GM21717 (cell line): ENCODE measurements at regions not wholly inside any gene's neighbourhood (a gene's known extent, or its start where the extent isn't known, plus 50 kb on each side); places are given as distances from the start of the nearest gene placed in this dataset.

Experiments used
- ATAC-seq: cut with Tn5 transposase; IDR thresholded peaks from one replicate; pipeline ENCODE4 v1.9.1; 2021; ENCODE audit warnings: mild to moderate bottlenecking, moderate library complexity; ENCODE audit not compliant: unreplicated experiment

DNA sequence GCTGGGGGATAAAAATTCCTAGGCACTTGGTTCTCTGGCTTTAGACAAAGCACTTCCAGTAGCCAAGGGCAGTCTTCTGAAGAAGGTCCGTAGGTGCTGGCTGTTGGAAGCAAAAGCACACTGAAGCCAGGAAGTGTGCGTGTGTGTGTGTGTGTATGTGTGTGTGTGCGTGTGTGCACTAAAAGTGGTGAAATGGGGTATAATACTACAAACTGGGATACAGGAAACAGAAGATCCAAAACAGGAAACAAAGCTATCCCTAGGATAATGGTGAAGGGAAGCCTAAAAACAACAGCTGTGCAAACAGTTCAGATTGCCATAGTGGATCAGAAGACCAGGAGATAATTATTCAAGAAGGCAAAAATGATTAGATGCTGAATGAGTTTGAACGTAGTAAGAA, 103.4 kb downstream of the IL20RB start:
- ATAC-seq: no peak

GRCh38 chr3:137062250-137062649, 104.5 kb downstream of the IL20RB start:
- ATAC-seq: peak; percentile 96

- no peak for ATAC-seq
These were observed 107.6 kb downstream of the IL20RB start for GRCh38 chr3:137065381-137065780.

DNA sequence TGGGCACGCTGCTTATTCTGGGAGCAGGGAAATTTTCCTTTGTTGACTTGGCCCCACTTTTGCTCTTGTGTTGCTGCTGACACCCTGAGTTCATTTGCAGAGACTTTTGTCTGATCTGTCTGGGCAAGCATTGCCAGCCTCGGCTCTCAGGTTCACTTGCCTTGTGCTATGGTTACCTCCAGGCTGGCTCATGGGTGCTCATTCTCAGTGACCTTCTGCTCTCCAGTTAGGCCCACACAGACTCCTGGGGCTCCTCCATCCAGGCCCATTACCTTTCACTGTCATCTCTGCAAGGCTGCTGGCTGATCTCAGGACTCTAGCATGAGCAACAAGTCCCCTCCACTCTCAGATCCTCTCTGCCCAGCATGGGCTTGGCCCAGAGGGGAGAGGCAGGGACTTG, 108.3 kb downstream of the IL20RB start:
- ATAC-seq: no peak

DNA sequence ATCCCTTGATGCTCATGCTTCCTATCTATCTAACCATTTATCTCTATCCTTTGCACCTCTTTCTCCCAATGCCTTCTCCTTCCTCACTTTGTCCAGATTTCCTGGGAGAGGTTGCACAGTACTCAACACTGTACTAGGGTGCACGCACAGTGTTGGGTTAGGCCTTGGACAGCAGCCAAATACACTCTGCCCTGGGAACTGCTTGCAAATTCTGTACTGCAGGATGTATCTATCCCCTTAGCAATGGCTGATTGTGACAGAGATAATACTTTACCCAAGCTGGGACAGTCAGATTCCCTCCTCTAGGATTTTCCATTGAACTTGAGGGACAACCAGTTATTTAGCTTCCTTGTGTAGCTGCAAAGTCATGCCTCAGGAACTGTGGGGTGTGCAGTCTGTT, 113.3 kb downstream of the IL20RB start:
- ATAC-seq: no peak

DNA sequence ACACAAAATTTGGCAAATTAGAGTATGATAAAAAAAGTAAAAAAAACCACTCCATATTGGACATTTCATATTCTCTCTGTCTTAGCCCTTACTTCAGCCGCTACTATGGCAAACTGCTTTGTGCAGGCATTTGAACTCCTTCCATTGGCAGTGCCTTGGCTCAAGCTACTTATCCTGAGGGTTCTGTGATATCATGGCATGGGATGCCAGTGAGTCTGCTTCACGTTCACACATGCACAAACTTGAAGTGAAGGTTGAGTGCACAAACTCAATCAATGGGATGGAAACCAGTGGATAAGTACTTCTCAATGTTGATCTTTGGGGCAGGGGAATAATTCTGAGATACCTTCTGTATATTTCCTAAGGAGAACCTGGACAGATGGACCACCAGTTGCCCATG, 117.2 kb downstream of the IL20RB start:
- no peak for ATAC-seq

GRCh38 chr3:137078040-137078439, 120.3 kb downstream of the IL20RB start:
- ATAC-seq: no peak

DNA sequence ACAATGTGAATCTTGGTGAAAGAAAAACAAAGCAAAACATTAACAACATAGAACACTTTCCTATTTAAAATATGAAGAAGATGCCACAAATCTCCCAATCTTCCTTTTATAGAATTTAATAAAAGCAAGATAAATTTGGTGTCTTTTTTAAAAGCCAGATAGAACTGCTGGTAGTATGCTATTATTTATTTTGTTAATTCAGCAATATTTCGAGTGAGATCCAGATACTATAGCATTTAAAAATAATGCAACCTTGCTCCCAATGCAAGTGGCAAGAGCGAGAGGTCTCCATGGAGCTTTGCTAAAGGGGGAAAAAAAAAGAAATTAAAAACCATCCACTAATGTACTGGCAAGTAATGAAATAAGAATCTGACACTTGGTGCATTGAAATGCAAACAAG, 121.8 kb downstream of the IL20RB start:
- ATAC-seq: no peak

DNA sequence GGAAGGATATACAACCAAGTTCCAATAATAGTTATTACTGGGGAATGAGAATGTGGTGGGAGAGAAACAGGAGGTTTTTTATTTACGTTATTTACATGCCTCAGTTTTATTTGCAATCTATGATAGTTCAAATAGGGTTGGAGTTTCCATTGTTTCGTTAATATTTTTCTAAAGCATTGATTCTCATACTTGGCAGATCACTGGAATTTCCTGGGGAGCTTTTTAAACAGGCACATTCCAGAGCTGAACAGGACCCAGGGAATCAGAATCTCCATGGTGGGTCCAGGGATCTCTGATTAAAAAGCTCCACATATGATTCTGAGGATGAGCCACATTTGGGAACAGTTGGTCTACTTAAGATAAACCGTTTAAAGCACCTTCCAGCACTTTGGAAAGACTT, 123.9 kb downstream of the IL20RB start:
- no peak for ATAC-seq

DNA sequence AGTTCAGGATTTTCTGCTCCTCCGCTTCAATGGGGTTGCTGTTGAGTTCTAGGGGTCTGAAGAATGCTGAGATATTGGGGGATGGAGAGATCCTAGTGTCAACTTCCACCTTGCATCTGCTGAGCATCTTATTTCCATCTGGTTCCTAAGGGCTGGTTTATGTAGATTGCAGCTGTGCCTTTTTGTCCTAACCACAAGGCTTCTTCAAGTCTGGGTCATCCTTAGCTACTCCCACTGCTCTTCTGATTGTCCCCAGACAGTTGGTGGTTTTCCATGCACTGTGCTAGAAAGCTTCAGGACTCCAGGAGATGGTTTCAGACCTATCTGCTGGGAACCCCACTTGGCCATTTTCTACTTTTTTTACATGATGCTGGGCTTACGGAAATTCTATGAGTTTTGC, 125.0 kb downstream of the IL20RB start:
- no peak for ATAC-seq

GRCh38 chr3:137083332-137083731, 125.5 kb downstream of the IL20RB start:
- ATAC-seq: no peak

DNA sequence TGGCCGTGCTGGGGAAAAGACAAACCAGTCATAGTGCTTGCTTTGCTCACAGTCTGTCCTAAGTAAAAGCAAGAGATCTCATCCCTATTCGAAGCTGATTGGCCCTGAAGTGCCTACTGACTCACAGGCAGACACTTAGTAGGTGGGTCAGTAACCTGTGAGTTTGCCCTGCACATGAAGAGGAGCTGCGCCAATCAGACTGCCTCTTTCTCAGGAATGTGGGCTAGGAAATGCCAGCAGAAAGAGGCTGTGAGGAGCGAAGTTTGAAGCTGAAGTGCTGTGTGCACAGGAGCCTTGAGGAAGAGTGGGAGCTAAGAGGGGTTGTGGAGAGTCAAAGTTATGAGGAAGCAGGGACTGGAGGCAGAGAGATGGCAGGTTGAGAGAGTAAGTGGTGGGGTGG, 126.8 kb downstream of the IL20RB start:
- no peak for ATAC-seq

DNA sequence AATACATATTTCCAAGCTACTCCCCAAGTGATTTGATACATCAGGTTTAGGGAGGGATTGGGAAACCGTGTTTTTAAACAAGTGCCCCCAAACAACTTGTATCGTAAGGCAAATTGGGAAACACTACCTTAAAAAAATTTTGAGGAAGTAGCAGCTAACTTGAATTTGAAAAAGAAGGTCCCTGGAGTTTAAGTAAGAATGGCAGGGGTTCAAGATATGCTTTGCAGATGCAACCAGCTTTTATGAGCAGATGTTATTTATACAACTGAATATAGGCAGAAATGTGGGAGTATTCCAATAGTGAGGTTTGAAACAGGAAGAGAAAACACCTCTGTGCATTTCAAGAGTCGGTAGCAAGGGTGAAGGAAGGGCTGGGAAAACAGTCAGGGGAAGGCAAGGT, 139.6 kb downstream of the IL20RB start:
- no peak for ATAC-seq

DNA sequence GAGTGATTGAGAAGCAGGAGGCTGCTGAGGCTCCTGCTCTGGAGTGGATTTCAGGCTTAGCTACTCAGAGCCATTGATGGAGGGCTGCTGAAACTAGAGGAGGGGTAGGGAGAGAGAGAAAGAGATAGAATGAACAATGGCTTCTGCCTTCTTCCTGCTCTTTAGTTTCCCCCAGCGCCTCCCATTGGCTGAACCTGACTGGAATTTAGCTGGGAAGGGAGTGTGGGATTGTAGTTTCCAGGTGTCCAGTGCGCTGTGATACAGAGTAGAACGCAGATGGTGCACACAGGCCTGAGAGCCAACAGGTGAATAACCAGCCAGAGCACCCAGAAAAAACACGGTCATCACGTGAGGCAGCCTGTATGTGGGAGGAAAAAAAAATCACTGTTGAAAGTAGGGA, 140.1 kb downstream of the IL20RB start:
- no peak for ATAC-seq

DNA sequence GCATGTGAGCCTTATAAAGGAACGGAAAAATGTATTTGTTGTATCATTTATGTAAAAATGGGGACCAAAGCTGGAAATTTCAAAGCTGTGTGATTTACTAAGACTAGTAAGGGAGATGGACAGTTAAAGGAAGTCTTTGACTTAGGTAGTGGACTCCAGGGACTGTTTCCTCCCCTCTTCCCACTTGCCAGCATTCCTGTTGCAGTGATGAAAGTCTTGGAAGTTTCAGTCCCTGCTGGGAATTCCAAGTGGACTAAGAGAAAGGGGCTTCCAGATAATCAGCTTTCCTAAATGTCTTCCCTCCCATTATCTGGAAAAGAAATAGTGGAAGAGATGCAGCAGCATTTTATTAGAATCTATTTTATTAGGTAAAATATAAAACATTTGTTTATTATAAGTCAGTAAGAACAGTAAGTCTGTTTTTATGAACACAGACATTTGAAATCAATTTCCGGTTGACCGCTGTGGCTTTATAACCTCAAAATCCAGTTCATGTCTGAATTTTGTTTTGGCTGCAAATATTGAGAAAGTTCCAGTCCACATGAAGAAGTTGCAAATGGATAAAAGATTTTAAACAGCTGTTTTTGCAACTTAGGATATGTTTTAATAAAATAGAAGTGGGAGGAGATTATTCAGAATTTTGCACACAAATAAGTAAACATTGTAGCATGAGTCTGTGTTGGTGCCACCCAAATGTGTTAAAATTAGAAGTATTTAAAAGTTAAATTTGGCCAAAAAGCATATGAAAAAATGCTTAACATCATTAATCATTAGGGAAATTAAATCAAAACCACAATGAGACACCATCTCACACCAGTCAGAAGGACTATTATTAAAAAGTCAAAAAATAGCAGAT, 141.8 kb downstream of the IL20RB start:
- no peak for ATAC-seq

DNA sequence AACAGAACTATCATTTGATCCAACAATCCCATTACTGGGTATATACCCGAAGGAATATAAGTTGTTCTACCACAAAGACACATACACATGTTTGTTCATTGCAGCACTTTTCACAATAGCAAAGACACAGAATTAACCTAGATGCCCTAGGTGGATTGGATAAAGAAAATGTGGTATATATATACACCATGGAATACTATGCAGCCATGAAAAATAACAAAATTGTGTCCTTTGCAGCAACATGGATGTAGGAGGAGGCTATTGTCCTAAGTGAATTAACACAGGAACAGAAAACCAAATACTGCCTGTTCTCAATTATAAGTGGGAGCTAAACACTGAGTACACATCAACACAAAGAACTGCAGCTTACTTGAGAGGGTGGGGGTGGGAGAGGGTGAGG, 142.5 kb downstream of the IL20RB start:
- no peak for ATAC-seq

- no peak for ATAC-seq
These were observed 146.0 kb downstream of the IL20RB start for GRCh38 chr3:137103739-137104138.

DNA sequence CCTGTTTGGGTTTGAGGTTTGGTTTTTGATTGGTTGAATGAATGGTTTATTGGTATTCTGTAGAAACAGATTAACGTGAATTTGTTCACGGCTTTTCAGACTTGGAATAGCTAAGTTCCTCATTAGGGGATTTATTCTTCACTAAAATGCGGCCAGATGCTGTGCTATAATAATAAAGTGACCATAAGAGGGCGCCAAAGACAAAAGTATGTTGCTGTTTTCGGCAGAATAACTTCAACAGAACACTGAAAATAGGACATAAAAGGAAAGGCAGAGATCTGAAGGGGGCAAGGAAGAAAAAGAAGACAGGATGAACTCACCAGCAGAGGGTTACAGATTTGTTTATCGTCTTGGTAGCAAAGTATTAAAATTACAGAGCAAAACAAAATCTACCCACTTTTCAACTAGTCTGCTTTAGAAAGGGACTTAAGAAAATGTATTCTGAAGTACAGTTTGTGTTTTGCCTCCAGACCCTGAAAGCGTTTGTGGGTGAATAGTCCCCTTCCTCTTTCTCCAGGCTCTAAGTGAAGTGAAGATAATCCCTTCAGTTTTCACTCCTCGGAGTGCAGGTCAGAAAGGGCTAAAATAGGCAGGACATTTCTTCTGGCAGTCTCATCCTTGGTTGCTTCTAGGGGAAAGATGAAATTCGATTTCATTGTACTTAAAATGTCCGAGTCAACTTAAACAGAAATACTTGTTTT, 147.6 kb downstream of the IL20RB start:
- no peak for ATAC-seq

GRCh38 chr3:137106612-137107240, 148.9 kb downstream of the IL20RB start:
- ATAC-seq: no peak

- ATAC-seq: no peak
These were observed 151.1 kb downstream of the IL20RB start for GRCh38 chr3:137108699-137109440.

DNA sequence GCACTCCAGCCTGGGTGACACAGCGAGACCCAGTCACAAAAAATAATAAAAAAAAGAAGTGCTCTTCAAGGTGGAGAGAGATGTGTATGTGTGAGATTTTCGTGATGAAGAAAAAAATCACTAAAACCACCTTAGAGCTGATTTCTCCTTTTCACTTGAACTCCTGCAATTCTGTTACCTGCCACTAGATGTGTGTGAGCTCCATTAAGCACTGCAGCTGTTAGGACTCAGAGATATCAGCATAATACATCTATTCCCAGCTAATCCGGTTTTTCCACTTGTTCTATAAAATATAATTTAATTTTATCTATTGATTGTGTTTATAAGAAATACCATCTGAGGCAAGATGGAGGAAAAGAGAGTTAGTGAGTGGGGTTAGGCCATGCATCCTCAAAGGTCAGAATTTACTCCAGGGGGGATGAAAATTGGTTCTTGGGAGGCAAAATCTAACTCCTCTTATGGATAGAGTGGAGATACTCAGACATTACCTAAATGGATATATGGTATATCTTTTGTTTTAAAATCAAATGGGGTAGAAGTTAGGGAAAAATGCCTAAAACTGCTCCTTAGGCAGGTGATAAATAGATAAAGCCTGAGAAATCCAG, 152.7 kb downstream of the IL20RB start:
- no peak for ATAC-seq
